HCT116 (cell line): ENCODE measurements at regions not wholly inside any gene's neighbourhood (a gene's known extent, or its start where the extent isn't known, plus 50 kb on each side); places are given as distances from the start of the nearest gene placed in this dataset.

Source experiments
- ATAC-seq: fragments of 200-7000 bp; cut with Tn5 transposase; 2 replicates; pipeline ENCODE4 v1.9.1; 2020; ENCODE audit warnings: mild to moderate bottlenecking, moderate library complexity
- BruUV-seq: library from RNA; stranded (reverse); fragments of 400-500 nt; replicated peaks from 2 replicates; lab custom pipeline; 2021; lab: Mats Ljungman, UMichigan
- CTCF ChIA-PET: fragments of 300-600 bp; sonication (Branson Sonifier 250); formaldehyde crosslinking; loops from one replicate; lab custom pipeline; 2021; ENCODE audit warnings: antibody characterized with exemption; lab: Charles Lee
- POLR2A ChIA-PET: fragments of 300-600, 350-600 bp; sonication (Branson Sonifier 250); formaldehyde crosslinking; loops from one replicate; lab custom pipeline; 2021; ENCODE audit warnings: antibody characterized with exemption; lab: Charles Lee
- RAD21 ChIA-PET, 2 experiments: fragments of 300-600 bp; sonication (Branson Sonifier 250); formaldehyde crosslinking; loops; one replicate each; lab custom pipeline; 2023; ENCODE audit warnings: low total read pairs in 2 of 2; ENCODE audit not compliant: uncharacterized antibody in 2 of 2, unreplicated experiment in 2 of 2, low non-redundant PET in 1 of 2; lab: Charles Lee
- DNase-seq: peaks from one replicate; pipeline ENCODE4 v3.0.0-alpha.2; 2010; ENCODE audit warnings: low read depth, low spot score
- H2AFZ ChIP-seq: fragments of 200-600 bp; shearing (Covaris generic), sonication (generic); 2 replicates; pipeline ENCODE4 v1.6.1; 2017; ENCODE audit warnings: low read depth, mixed run types, mixed read lengths, antibody characterized with exemption, low read length; ENCODE audit not compliant: poor library complexity, severe bottlenecking
- H3K27ac ChIP-seq: 2 replicates; pipeline ENCODE4 v1.5.1; 2012; ENCODE audit warnings: low read depth, low read length
- H3K27me3 ChIP-seq: fragments of 200-600 bp; sonication (generic); 2 replicates; pipeline ENCODE4 v1.6.1; 2016; ENCODE audit warnings: mixed run types, low read length, mixed read lengths; ENCODE audit not compliant: insufficient read depth
- H3K36me3 ChIP-seq, 2 experiments: fragments of 200-500 bp in 1 of 2; fragments of 200-600 bp in 1 of 2; sonication (Bioruptor generic) in 1 of 2; sonication (generic) in 1 of 2; 2 replicates each; pipeline versions ENCODE4 v1.5.1 to v1.6.1; 2014 to 2016; ENCODE audit warnings: low read length in 2 of 2, inconsistent platforms in 1 of 2, mixed read lengths in 1 of 2, mixed run types in 1 of 2; ENCODE audit not compliant: insufficient read depth in 2 of 2, control insufficient read depth in 1 of 2
- H3K4me1 ChIP-seq, 2 experiments: fragments of 200-600 bp in 1 of 2; sonication (generic) in 1 of 2; 2 replicates each; pipeline versions ENCODE4 v1.5.1 to v1.6.1; 2012 to 2017; ENCODE audit warnings: low read length in 2 of 2, inconsistent platforms in 1 of 2, mild to moderate bottlenecking in 1 of 2, mixed read lengths in 1 of 2, mixed run types in 1 of 2, moderate library complexity in 1 of 2; ENCODE audit not compliant: insufficient read depth in 2 of 2, control insufficient read depth in 1 of 2
- H3K4me2 ChIP-seq: fragments of 200-600 bp; sonication (generic); 2 replicates; pipeline ENCODE4 v1.6.1; 2017; ENCODE audit warnings: mixed run types, low read length, mixed read lengths
- H3K4me3 ChIP-seq, 2 experiments: fragments of 200-600 bp in 1 of 2; sonication (generic) in 1 of 2; replicated peaks in 1 of 2; 2 replicates each; pipeline ENCODE4 v1.5.1; 2011 to 2016; ENCODE audit warnings: low read length in 2 of 2, control low read depth in 1 of 2, low read depth in 1 of 2, mild to moderate bottlenecking in 1 of 2, mixed read lengths in 1 of 2, mixed run types in 1 of 2
- H3K79me2 ChIP-seq: fragments of 200-600 bp; sonication (generic); 2 replicates; pipeline ENCODE4 v1.6.1; 2017; ENCODE audit warnings: mild to moderate bottlenecking, mixed run types, low read length, moderate library complexity, mixed read lengths; ENCODE audit not compliant: insufficient read depth
- H3K9ac ChIP-seq: fragments of 200-600 bp; sonication (generic); 2 replicates; pipeline ENCODE4 v1.6.1; 2016; ENCODE audit warnings: low read length, mixed read lengths
- H3K9me2 ChIP-seq: fragments of 200-600 bp; sonication (generic), shearing (Covaris generic); 2 replicates; pipeline ENCODE4 v1.6.1; 2017; ENCODE audit warnings: mixed run types, mild to moderate bottlenecking, moderate library complexity; ENCODE audit not compliant: insufficient read depth
- H3K9me3 ChIP-seq, 2 experiments: fragments of 200-500 bp in 1 of 2; fragments of 200-600 bp in 1 of 2; sonication (Bioruptor generic) in 1 of 2; sonication (generic) in 1 of 2; 2 replicates each; pipeline ENCODE4 v1.6.1; 2014 to 2017; ENCODE audit warnings: low read length in 2 of 2, mixed read lengths in 2 of 2, inconsistent platforms in 1 of 2, low read depth in 1 of 2, mild to moderate bottlenecking in 1 of 2, mixed run types in 1 of 2, moderate library complexity in 1 of 2; ENCODE audit not compliant: control insufficient read depth in 1 of 2, insufficient read depth in 1 of 2
- H4K20me1 ChIP-seq: fragments of 200-600 bp; sonication (generic), shearing (Covaris generic); 2 replicates; pipeline ENCODE4 v1.6.1; 2017; ENCODE audit warnings: mixed run types, mild to moderate bottlenecking, moderate library complexity; ENCODE audit not compliant: insufficient read depth
- CBX3 ChIP-seq: IDR thresholded peaks from 2 replicates; pipeline ENCODE4 v1.6.1; 2012; ENCODE audit warnings: low read depth
- EGR1 ChIP-seq: IDR thresholded peaks from 2 replicates; pipeline ENCODE4 v1.6.1; 2012; ENCODE audit warnings: low read depth
- POLR2A ChIP-seq: IDR thresholded peaks from 2 replicates; pipeline ENCODE4 v1.7.0; 2011; ENCODE audit warnings: borderline replicate concordance; ENCODE audit not compliant: insufficient read depth, insufficient read length; ENCODE audit errors: extremely low read depth
- RAD21 ChIP-seq: IDR thresholded peaks from 2 replicates; pipeline ENCODE4 v1.6.1; 2012; ENCODE audit warnings: low read depth, mild to moderate bottlenecking
- YY1 ChIP-seq: IDR thresholded peaks from 2 replicates; pipeline ENCODE4 v1.6.1; 2011; ENCODE audit warnings: low read length, low read depth, moderate library complexity, mild to moderate bottlenecking; ENCODE audit not compliant: insufficient replicate concordance; ENCODE audit errors: extremely low read depth
- intact Hi-C: fragments of 100-400 bp; cut with micrococcal nuclease; formaldehyde crosslinking; loops from 2 replicates; pipeline ENCODE4 v1.10.0; 2022
- TF ChIP-seq, protein P1 (sequence below): IDR thresholded peaks from 2 replicates; pipeline ENCODE4 v1.6.1; 2012; ENCODE audit warnings: low read depth
- TF ChIP-seq, protein P2 (sequence below): IDR thresholded peaks from 2 replicates; pipeline ENCODE4 v1.6.1; 2012

DNA sequence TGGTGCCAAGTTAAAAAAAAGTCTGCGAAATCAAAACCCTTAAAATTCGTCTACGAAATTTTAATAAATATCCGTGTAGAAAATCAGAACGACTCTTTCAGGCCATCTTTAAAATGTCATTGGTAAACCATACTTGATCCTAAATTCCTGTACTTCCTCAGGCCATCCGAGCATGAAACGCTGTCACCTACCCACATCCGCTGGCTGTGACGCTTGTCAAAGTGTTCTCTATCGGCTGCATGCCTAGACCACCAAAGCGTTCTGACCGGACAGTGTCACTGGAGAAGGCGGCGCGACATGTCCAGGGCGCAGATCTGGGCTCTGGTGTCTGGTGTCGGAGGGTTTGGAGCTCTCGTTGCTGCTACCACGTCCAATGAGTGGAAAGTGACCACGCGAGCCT, 119.0 kb upstream of the CLDN10 start:
- no peak overlapping the region for H3K27ac ChIP-seq
- H3K4me2 ChIP-seq, result no peak overlapping the region
- no peaks in the 10 kb centered on the region for H3K79me2 ChIP-seq
- no peak overlapping the region for H3K4me3 ChIP-seq
- H4K20me1 ChIP-seq, result no peaks in the 10 kb centered on the region
- ATAC-seq (no peak), DNase-seq (no peak)
- RAD21 ChIA-PET, result no interaction called here
- CTCF ChIA-PET, result no interaction called here
- no peak for TF ChIP-seq RAD21
- H3K4me1 ChIP-seq, result no peaks in the 10 kb centered on the region
- H3K9me2 ChIP-seq, result no peaks in the 10 kb centered on the region
- POLR2A ChIA-PET, result no interaction called here
- H3K9me3 ChIP-seq, result no peaks in the 10 kb centered on the region
- H2AFZ ChIP-seq, result no peak overlapping the region
- BruUV-seq, result no TSS peak
- intact Hi-C loops, result no loop called here
- H3K9ac ChIP-seq, result no peak overlapping the region
- no peaks in the 10 kb centered on the region for H3K27me3 ChIP-seq
- no peaks in the 10 kb centered on the region for H3K36me3 ChIP-seq

DNA sequence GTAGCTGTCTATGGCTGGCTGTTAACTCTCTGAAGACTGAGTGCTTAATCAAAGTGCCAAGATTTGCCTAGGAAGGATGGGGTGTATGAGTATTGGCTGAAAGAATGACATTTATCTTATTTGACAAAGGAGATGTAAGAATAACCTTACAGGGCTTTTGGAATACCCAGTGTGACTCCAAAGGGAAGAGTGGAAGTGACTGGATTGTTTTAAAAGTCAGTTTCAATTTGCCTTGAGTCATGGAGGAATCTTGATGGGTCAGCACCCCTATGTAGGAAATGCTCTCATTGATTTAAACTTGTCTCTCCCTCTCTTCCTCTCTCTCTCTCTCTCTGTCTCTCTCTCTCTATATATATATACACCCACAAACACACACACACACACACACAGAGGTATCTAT, 118.4 kb upstream of the CLDN10 start:
- Histone ChIP-seq H3K27ac (no peak overlapping the region), H3K27me3 (no peaks in the 10 kb centered on the region), H3K4me3 (no peak overlapping the region), H2AFZ (no peak overlapping the region), H3K36me3 (no peaks in the 10 kb centered on the region), H3K4me2 (no peak overlapping the region), H3K9ac (no peak overlapping the region), H3K79me2 (no peaks in the 10 kb centered on the region), H3K9me3 (no peaks in the 10 kb centered on the region), H3K9me2 (no peaks in the 10 kb centered on the region), H4K20me1 (no peaks in the 10 kb centered on the region), H3K4me1 (no peaks in the 10 kb centered on the region)
- DNase-seq, result no peak
- intact Hi-C loops, result no loop called here
- TF ChIP-seq EGR1, result no peak
- TF ChIP-seq, protein P1, sequence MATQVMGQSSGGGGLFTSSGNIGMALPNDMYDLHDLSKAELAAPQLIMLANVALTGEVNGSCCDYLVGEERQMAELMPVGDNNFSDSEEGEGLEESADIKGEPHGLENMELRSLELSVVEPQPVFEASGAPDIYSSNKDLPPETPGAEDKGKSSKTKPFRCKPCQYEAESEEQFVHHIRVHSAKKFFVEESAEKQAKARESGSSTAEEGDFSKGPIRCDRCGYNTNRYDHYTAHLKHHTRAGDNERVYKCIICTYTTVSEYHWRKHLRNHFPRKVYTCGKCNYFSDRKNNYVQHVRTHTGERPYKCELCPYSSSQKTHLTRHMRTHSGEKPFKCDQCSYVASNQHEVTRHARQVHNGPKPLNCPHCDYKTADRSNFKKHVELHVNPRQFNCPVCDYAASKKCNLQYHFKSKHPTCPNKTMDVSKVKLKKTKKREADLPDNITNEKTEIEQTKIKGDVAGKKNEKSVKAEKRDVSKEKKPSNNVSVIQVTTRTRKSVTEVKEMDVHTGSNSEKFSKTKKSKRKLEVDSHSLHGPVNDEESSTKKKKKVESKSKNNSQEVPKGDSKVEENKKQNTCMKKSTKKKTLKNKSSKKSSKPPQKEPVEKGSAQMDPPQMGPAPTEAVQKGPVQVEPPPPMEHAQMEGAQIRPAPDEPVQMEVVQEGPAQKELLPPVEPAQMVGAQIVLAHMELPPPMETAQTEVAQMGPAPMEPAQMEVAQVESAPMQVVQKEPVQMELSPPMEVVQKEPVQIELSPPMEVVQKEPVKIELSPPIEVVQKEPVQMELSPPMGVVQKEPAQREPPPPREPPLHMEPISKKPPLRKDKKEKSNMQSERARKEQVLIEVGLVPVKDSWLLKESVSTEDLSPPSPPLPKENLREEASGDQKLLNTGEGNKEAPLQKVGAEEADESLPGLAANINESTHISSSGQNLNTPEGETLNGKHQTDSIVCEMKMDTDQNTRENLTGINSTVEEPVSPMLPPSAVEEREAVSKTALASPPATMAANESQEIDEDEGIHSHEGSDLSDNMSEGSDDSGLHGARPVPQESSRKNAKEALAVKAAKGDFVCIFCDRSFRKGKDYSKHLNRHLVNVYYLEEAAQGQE, result no peak
- TF ChIP-seq POLR2A, result no peak
- TF ChIP-seq, protein P2, sequence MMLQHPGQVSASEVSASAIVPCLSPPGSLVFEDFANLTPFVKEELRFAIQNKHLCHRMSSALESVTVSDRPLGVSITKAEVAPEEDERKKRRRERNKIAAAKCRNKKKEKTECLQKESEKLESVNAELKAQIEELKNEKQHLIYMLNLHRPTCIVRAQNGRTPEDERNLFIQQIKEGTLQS, result no peak
- TF ChIP-seq CBX3, result no peak
- TF ChIP-seq YY1, result no peak
- ChIA-PET RAD21 (no interaction called here), POLR2A (no interaction called here), CTCF (no interaction called here)
- BruUV-seq, result no TSS peak
- ATAC-seq, result no peak
